Esophagus muscularis mucosa (tissue), 3 donors: ENCODE measurements at regions not wholly inside any gene's neighbourhood (a gene's known extent, or its start where the extent isn't known, plus 50 kb on each side); places are given as distances from the start of the nearest gene placed in this dataset.

Experiments
- CTCF ChIP-seq, 3 experiments: fragments of 200-600 bp in 2 of 3; fragments of 450-650 bp in 1 of 3; sonication (generic) in 2 of 3; IDR thresholded peaks; one replicate each; pipeline ENCODE4 v1.5.1; 2017 to 2019; ENCODE audit warnings: antibody characterized with exemption in 3 of 3, mild to moderate bottlenecking in 2 of 3, moderate library complexity in 1 of 3
- POLR2A ChIP-seq: fragments of 450-650 bp; IDR thresholded peaks from one replicate; pipeline ENCODE4 v1.6.1; 2017; ENCODE audit warnings: antibody characterized with exemption, moderate library complexity, mild to moderate bottlenecking, low read depth

- TF ChIP-seq CTCF (IDR thresholded peaks at IDR 0.05) = no peak
- no peak for TF ChIP-seq POLR2A
Measured at GRCh38 chr5:25554077-25554476, 909.3 kb upstream of the CDH10 start.
